SK-N-SH treated with all-trans-retinoic acid at 6 μM for 48 hours (cell line): ENCODE measurements at regions not wholly inside any gene's neighbourhood (a gene's known extent, or its start where the extent isn't known, plus 50 kb on each side); places are given as distances from the start of the nearest gene placed in this dataset.
"Not testable (repeated sequence)": the region's sequence is repeated elsewhere in the genome, so short reads cannot be mapped to it uniquely, and the experiment has no call there.

Source experiments
- ARNTL ChIP-seq: fragments of 450-650 bp; formaldehyde crosslinking; IDR thresholded peaks from 2 replicates; pipeline ENCODE4 v1.5.0; 2020; ENCODE audit warnings: low read depth, mild to moderate bottlenecking, moderate library complexity, borderline replicate concordance
- BACH2 ChIP-seq: fragments of 250-450 bp; sonication (Bioruptor Pico); IDR thresholded peaks from 2 replicates; pipeline ENCODE4 v1.9.0; 2021; ENCODE audit warnings: mild to moderate bottlenecking, borderline replicate concordance
- CSDC2 ChIP-seq: fragments of 250-450 bp; sonication (Bioruptor Pico); IDR thresholded peaks from 2 replicates; pipeline ENCODE4 v1.5.0; 2020; ENCODE audit warnings: mild to moderate bottlenecking, moderate library complexity
- ISL1 ChIP-seq: fragments of 250-450 bp; sonication (Bioruptor Pico); IDR thresholded peaks from 2 replicates; pipeline ENCODE4 v2.1.2; 2022; ENCODE audit warnings: mild to moderate bottlenecking, moderate library complexity
- PPARA ChIP-seq: fragments of 250-450 bp; sonication (Bioruptor Pico); IDR thresholded peaks from 2 replicates; pipeline ENCODE4 v1.5.0; 2020; ENCODE audit warnings: mild to moderate bottlenecking, borderline replicate concordance
- RARB ChIP-seq: fragments of 250-450 bp; sonication (Bioruptor Pico); IDR thresholded peaks from 2 replicates; pipeline ENCODE4 v1.8.0; 2021; ENCODE audit warnings: mild to moderate bottlenecking, moderate library complexity
- SNAI2 ChIP-seq: fragments of 250-450 bp; sonication (Bioruptor Pico); IDR thresholded peaks from 2 replicates; pipeline ENCODE4 v1.5.0; 2020; ENCODE audit warnings: mild to moderate bottlenecking, moderate library complexity
- TCF4 ChIP-seq: fragments of 250-450 bp; sonication (Bioruptor Pico); IDR thresholded peaks from 2 replicates; pipeline ENCODE4 v1.8.0; 2021; ENCODE audit warnings: mild to moderate bottlenecking, moderate library complexity, borderline replicate concordance
- ZC3H10 ChIP-seq: fragments of 250-450 bp; sonication (Bioruptor Pico); IDR thresholded peaks from 2 replicates; pipeline ENCODE4 v1.5.1; 2021; ENCODE audit warnings: mild to moderate bottlenecking, moderate library complexity
- ZFP3 ChIP-seq: fragments of 250-450 bp; sonication (Bioruptor Pico); IDR thresholded peaks from 2 replicates; pipeline ENCODE4 v1.5.0; 2020; ENCODE audit warnings: mild to moderate bottlenecking, moderate library complexity
- ZFP30 ChIP-seq: fragments of 450-650 bp; formaldehyde crosslinking; IDR thresholded peaks from 2 replicates; pipeline ENCODE4 v1.5.0; 2022; ENCODE audit warnings: mild to moderate bottlenecking, moderate library complexity
- TF ChIP-seq, protein P1 (sequence below): fragments of 250-450 bp; sonication (Bioruptor Pico); IDR thresholded peaks from 2 replicates; pipeline ENCODE4 v1.8.0; 2020; ENCODE audit warnings: mild to moderate bottlenecking, moderate library complexity, borderline replicate concordance
- TF ChIP-seq, protein P2 (sequence below): fragments of 250-450 bp; sonication (Bioruptor Pico); IDR thresholded peaks from 2 replicates; pipeline ENCODE4 v1.5.1; 2021; ENCODE audit warnings: mild to moderate bottlenecking, moderate library complexity
- TF ChIP-seq, protein P3 (sequence below): fragments of 250-450 bp; sonication (Bioruptor Pico); IDR thresholded peaks from 2 replicates; pipeline ENCODE4 v1.5.1; 2020; ENCODE audit warnings: low read depth, mild to moderate bottlenecking, moderate library complexity

DNA sequence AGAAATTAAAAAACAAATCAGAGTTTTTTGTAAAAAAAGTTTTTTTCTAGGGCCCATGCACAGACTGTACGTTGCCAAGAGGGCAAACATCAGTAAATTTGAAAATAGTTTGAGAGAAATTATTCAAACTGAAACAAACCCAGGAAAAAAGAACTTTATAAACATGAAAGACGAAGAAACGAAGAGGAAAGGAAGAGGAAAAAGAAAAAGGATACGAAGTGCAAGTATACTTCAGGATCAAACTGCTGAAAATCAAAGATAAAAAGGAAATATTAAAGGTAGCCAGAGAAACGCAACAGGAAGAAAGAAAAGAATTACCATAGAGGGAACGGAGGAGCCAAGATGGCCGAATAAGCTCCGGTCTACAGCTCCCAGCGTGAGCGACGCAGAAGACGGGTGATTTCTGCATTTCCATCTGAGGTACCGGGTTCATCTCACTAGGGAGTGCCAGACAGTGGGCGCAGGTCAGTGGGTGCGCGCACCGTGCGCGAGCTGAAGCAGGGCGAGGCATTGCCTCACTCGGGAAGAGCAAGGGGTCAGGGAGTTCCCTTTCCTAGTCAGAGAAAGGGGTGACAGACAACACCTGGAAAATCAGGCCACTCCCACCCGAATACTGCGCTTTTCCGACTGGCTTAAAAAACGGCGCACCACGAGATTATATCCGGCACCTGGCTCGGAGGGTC lies 94.4 kb upstream of the GAS1 start:
- not testable (repeated sequence) for TF ChIP-seq TCF4 (CRISPR knock-in tag); ZFP3; SNAI2; RARB (CRISPR knock-in tag); ISL1 (CRISPR knock-in tag); CSDC2; BACH2 (CRISPR knock-in tag); ARNTL (CRISPR knock-in tag); PPARA (CRISPR knock-in tag); ZFP30; ZC3H10 (CRISPR knock-in tag)
- TF ChIP-seq, protein P1, sequence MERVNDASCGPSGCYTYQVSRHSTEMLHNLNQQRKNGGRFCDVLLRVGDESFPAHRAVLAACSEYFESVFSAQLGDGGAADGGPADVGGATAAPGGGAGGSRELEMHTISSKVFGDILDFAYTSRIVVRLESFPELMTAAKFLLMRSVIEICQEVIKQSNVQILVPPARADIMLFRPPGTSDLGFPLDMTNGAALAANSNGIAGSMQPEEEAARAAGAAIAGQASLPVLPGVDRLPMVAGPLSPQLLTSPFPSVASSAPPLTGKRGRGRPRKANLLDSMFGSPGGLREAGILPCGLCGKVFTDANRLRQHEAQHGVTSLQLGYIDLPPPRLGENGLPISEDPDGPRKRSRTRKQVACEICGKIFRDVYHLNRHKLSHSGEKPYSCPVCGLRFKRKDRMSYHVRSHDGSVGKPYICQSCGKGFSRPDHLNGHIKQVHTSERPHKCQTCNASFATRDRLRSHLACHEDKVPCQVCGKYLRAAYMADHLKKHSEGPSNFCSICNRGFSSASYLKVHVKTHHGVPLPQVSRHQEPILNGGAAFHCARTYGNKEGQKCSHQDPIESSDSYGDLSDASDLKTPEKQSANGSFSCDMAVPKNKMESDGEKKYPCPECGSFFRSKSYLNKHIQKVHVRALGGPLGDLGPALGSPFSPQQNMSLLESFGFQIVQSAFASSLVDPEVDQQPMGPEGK, result not testable (repeated sequence)
- TF ChIP-seq, protein P2, sequence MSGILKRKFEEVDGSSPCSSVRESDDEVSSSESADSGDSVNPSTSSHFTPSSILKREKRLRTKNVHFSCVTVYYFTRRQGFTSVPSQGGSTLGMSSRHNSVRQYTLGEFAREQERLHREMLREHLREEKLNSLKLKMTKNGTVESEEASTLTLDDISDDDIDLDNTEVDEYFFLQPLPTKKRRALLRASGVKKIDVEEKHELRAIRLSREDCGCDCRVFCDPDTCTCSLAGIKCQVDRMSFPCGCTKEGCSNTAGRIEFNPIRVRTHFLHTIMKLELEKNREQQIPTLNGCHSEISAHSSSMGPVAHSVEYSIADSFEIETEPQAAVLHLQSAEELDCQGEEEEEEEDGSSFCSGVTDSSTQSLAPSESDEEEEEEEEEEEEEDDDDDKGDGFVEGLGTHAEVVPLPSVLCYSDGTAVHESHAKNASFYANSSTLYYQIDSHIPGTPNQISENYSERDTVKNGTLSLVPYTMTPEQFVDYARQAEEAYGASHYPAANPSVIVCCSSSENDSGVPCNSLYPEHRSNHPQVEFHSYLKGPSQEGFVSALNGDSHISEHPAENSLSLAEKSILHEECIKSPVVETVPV, result not testable (repeated sequence)
- TF ChIP-seq, protein P3, sequence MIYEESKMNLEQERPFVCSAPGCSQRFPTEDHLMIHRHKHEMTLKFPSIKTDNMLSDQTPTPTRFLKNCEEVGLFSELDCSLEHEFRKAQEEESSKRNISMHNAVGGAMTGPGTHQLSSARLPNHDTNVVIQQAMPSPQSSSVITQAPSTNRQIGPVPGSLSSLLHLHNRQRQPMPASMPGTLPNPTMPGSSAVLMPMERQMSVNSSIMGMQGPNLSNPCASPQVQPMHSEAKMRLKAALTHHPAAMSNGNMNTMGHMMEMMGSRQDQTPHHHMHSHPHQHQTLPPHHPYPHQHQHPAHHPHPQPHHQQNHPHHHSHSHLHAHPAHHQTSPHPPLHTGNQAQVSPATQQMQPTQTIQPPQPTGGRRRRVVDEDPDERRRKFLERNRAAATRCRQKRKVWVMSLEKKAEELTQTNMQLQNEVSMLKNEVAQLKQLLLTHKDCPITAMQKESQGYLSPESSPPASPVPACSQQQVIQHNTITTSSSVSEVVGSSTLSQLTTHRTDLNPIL, result not testable (repeated sequence)
